ENCODE measurements at regions not wholly inside any gene's neighbourhood (a gene's known extent, or its start where the extent isn't known, plus 50 kb on each side); places are given as distances from the start of the nearest gene placed in this dataset.

DNA sequence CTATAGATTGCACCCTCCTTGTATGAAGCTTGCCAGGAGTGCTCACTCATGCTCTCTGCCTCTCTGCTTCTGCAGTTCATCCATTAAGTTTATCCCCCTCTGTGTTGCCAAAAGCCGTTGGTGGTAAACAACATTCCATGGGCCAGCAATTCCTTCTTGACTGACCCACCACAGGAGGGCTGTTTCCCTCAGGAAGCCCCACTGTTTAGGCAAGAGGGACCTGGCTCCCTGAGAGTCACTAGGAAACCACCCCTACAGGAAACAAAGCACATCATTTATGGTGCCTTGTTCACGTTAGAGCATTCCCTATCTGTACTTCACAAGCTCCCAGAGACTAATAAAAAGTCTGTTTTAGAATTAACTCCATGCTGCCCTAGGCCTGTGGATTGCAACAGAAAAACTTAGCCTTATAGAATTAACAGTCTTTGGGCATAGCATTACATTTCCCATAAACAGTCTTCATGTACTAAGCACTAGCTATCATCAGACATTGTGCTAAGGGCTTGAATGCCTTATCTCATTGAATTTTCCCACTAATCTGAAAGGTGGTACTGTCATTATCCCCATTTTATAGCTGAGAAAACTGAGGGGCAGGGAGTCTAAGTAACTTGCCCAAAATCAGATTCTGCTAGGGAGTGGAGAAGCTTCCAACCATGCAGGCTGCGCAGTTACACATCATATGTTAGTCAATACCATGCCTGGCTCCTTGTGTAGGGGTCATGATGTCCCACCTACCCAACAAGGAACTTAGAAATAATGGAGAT, 149.9 kb downstream of the SHQ1 start:
- no peak for DNase-seq

DNA sequence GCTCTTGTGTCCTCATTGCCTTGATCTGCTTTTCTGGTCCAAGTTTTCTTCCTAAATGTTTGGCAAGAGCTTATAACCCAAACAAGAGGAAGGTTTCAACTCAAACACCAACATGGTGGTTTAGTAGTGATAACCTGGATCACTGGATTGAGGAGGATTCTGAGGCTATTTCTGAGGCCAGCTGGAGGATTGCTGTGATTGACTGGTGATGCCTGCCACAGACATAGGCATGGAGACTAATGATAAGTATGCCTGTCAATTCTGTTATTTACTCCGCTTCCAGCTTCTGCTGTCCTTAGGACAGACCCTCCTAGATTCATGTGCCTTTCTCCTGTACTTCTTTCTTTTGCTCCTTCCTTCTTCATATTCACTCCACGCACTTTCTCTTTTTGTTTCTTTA, 150.5 kb downstream of the SHQ1 start:
- DNase-seq = no peak

DNA sequence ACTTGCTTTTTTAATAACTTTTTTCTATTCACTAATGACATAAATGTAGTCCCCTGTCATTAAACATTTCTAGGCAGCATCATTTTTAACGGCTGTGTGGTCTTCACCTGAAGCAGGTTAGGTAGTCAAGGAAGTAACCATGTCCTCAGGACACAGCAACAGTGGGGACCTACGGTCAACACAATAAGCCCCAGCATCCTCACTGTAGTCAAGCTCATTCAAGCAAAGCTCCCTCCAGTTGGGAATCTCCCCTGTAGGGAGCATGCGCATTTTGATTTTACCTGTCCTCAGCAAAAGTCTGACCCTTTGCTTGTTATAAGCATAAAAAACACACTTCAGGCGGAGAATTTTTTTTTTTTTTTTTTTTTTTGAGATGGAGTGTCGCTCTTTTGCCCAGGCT, 151.4 kb downstream of the SHQ1 start:
- no peak for DNase-seq

DNA sequence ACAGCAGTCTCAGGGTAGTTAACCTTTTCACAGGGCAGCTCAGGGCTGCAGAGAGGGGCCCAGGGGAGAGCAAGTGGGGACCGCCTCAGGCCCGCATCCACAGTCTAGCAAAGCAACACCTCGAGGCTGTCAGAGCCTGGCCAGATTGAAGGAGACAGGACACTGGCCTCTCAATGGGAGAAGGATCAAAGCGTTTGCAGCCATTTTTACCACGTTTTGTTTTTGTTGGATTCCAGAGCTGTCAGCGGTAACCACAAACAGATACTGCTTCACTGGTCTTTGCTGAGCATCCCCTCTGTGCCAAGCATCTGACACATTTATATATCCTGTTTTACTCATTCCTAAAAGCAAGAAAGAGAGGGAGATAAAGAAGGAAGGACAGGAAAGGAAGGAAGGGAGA, 153.8 kb downstream of the SHQ1 start:
- DNase-seq = no peak

DNA sequence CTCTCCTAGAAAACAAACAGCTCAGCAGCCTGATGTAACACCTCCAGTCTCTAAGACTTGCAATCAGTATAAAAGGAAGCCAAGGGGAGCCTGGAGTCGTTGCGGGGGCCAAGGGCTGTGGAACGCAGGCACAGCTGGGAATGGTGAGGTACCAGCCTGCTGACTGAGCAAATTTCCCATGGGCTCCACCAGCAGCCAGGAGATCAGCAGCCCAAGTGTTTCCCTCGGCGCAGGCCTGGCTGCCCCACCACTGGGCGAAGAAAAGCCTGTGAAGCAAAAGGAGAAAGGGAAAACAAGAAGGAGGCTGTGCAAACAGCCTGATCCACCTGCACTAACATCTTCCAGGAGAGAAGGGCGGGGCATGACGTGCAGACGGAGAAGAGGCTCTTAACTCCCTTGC, 155.3 kb downstream of the SHQ1 start:
- no peak for DNase-seq

DNA sequence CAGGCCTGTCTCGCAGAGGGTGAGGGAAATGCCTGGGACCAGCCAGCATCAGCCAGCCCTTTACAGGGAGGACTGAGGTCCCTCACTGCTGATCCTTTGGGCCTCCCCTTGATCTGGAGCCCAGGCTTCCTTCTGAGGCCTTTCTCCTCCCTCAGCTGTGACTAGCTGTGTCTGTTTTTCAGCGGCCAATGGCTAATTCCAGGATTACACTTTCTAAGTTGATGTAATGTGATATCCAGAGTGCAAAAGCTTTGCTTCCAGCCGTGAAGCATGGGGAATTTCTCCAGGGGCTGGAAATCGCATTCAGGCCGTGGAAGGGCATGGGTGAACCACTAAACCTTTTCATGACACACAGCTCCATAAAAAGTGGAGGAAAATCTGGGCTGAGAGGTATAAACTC, 157.6 kb downstream of the SHQ1 start:
- DNase-seq = no peak

DNA sequence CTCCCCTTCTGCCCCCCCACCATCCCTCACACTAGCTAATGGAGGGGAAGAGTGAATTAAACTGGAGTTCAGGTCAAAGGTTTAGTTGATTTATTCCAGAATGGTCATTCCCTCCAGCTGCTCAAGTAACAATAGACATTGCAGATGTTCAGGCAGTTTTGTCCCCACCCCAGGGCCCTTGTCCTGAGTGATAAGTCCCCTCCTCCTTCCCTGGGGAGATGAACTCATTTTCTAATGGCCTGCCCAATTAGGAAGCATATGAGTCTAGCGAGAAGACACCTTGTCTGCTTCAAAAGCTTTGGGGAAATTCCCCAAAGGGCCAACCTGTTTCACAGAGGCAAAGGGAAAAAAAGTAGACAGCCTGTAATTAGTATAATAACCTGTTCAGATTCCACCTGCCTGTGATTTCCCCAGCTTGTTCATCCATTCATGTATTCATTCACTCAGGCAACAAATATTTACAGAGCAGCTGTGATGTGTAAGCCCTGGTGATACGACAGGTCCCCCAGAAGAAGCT, 165.3 kb downstream of the SHQ1 start:
- DNase-seq = peak in 1 of 2 experiments; percentile 8

DNA sequence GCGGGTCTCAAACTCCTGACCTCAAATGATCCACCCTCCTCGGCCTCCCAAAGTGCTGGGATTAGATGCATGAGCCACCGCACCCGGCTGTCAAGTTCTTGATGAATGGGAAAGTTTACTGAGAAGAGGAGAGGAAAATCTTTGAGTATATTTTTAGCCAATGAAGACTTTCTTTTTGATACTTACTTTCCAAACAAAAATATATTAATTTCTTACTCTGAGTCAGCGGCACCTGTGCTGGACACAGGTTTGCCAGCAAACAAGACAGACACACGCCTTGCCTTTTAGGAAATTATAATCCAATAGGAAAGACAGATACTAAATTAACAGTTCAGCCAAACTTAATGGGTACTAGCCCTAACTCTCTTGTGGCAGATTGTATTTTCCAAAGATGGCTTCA, 166.6 kb downstream of the SHQ1 start:
- DNase-seq = no peak

DNA sequence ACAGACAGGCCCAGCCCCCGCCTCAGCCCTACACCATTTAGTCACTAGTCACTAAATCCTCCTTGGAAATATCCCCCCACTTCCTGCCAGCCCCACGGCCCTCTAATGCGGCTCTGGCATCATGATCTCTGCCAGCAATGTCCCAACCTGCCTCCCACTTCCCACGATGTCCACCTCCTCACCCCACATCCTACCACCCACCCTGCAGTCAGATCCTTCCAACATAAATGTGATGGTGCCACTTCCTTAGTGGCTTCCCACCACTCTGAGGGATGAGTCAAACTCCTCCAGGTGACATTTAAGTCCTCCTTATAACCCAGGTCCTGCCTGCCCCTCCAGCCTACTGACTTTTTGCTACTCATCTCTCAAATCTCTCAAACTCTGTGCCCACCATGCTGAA, 167.5 kb downstream of the SHQ1 start:
- DNase-seq = no peak

DNA sequence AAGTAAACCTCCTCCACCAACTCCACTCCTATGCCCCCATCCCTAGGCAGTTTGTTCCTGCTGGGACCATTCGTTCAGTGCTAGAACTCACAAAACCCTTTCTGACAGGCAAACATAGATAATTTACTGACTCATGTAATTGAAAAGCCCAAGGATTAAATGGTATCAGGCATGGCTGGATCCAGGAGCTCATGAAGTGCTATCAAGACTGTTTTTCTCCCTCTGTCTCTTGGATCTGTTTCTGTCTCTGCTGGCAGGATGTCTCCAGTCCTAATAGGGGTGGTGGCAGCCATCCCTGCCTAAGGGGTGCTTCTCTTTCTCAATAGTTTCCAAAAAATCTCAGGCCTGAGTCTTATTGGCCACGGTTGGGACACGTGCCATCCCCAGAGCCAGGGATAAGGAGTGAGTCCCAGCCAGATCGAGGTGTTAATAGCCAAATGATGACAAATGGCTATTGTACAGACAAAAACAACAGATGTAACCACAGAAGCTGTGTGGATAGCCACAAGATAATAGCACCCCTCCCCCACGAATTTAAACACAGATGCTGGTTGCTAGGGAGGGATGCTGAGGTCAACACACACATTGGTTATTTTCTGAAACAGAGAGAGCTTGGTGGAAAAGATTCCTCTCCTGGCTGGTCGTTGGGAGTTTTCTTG, 168.6 kb downstream of the SHQ1 start:
- DNase-seq = peak; percentile 84 to 85

DNA sequence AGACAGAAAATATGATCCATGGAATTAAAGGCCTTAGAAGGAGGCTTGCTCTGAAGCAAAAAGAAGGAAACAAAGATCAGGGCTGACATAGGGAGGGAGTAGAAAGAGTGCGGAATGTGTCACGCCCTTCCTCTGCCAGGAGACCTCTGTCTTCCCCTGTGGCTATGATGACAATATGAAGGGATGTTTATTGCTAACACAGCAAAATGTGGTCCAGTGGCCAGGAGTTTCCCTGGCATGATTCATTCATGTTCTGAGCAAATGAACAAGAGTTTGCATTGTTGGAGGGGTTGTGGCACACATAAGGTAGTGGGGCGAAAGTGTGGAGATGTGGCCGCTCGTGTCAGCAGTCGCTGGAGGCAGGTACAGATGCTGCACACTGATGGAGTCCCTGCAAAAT, 169.4 kb downstream of the SHQ1 start:
- DNase-seq = no peak

DNA sequence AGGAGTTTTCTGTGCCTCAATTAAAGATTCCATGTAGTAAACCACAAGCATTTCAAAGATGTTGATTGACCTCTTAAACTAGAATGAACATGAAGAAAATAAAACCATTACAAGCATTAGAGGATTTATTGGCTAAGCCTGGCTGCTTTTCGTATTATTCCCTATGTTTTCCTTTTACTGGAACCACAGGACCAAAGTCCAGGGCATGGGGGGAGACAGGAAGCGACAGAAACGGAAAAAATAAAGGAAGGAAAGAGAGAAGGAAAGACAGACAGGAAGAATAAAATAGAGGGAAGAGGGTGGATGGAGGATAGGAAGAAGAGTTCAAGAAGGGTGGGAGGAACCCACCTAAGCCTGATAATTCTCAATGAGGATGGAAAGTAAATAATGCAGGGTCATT, 169.9 kb downstream of the SHQ1 start:
- DNase-seq = no peak

DNA sequence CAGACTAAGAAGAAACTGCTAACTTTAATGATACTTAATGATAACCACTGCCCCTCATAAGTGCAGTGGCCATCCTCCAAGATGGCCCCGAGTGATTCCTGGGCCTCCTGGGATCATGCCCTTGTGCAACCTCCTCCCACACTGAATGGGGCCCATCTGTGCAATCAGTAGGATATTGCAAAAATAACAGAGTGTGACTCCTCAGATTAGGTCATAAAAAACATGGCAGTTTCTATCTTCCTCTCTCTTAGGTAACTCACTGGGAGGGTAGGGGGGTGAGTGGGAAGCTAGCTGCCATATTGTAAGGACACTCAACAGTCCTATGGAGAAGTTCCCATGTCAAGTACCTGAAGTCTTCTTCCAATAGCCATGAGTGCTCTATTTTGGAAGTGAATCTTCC, 173.0 kb downstream of the SHQ1 start:
- DNase-seq = no peak

DNA sequence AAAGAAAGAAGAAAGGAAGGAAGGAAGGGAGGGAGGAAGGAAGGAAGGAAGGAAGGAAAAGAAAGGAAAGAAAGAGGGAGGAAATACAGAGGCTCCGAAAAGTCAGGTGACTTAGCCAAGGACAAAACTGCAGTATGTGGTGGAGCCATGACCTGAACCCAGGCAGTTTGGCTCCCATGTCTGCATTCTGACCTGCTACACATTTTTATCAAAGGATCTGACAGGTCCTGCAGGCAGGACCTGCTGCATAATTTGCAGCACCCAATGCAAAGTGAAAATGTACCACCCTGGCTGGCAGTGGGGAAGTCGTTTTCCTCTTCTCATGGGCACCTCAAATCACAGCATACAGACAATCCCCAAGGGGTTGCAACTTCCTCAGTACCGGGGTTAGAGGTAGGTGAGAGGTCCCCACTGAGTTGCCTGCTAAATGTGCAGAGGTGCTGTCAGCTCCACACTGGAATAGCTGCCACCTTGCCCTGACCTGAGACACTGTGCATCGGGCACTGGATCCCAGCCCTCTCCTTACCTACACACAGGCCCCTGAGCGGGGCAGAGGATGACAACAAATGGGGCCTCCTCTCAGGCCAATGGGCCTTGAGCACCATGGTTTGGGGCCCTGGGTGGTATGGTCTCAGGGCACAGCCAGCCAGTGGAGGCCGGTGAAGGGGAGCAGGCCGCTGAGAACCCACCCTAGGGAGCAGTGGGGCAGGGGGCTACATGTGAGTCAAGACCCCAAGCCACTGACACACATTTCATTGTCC, 175.1 kb downstream of the SHQ1 start:
- DNase-seq = no peak

DNA sequence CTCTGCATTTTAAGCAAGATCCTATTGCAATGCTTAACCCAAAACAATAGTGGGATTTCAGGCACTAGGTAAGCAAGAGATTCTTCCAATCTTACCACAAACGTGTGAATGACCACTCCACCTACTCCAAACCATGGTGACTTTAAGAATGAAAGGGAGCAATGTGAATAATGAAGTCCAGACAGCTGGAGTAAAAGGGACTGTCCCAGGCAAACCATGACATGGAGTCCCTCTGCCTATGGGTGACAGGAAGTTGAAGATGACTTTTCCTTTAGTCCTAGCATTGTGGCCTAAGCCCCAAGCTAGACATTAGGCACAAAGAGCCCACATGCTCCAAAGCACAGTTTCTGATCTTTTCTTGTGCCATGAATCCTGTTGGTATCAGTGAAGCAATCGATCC, 179.0 kb downstream of the SHQ1 start:
- DNase-seq = no peak

DNA sequence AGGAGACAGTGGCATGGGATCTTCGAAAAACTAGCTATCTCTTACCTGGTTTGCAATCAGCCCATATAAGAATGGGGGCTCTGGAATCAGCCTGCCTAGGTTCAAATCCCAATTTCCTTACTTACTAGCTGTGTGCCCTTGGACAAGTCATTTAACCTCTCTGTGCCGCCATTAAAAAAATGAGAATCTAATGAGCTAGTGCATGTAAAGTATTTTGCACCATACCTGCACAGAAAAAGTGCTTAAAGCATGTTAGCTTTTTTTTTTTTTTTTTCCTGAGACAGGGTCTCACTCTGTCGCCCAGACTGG, 181.8 kb downstream of the SHQ1 start:
- DNase-seq = no peak

DNA sequence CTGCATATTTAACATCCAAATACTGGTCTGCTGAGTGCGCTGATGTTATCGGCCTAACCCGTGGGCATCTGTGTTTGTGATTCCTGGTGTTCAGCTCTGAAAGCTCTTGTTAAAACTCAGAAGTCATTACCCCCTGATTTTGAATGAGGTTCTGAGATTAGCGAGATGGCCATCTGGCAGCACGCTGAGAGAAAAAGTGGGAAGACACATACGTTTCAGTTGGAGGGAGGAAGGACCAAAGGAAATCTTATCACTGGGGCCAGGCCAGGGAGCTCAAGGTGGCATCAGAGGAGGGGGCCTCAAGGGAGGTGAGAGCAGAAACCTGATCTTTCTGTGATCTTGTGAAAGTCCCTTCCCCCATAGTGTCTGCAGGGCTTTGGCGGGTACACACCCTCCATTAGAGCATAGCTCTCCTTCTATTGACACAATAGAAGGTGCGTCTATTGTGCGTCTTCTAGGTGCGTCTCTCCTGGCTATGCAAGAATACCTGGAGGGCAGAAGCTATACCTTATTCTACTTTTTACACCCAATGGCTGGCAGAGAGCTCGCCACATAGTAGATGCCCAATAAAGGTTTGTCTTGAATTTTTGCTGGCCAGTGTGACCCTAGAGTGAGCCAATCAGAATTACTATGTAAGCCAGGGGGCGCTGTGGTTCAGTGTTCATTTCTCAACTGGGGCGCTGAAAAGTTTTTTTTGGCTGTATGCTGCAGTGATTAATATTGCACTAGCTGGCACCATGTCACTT, 182.4 kb downstream of the SHQ1 start:
- no peak for DNase-seq

DNA sequence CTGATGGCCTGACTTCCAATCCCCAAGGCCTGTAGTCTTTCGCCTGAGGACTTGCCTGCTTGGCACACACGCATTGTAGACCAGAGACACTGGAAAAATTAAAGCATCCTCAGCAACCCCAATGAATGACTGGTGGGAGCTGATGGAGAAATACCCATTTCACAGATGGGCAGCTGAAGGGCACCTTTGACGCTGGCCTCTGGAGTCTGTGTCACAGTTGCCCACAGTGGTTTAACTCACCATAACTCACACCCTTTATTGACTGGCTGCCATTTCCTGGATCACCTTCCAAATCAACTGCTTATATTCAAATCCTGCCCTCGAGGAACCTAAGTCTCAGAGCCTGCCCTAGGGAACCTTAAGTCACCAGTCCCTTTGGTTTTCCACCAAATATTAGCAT, 183.1 kb downstream of the SHQ1 start:
- DNase-seq = no peak

DNA sequence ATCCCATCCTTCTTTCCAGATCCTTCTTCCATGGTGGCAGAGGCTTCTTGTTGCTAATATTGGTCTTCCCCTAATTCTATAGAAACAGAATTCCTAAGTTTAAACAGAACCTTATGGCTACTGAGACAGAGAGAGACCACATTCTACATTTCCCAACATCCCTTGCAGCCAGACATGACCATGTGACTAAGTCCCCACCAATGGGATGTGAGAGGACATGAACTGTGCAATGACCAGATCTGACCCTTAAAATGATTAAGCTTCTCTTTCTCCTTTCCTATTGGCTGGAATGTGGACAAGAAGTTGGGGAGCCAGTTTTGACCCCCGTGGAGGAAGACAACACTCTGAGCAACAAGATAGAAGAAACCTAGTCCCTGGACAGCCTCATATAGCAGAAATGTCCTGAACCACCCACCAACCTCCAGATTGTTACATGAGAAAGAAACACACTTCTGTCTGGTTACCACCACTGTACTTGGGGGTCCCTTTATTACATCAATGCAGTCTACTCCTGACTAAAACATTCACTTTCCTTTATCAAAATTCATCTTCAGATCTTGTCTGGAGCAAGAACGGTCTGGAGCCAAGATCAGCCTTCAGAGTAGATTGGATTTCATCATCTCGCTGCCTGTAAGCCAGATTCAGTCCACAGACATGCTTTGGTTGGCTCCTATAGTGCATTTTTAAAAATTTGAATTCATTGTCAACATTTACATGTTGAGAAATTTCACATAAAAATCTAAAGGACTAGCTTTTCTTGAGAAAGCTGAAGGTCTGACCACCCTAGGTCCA, 183.9 kb downstream of the SHQ1 start:
- no peak for DNase-seq

DNA sequence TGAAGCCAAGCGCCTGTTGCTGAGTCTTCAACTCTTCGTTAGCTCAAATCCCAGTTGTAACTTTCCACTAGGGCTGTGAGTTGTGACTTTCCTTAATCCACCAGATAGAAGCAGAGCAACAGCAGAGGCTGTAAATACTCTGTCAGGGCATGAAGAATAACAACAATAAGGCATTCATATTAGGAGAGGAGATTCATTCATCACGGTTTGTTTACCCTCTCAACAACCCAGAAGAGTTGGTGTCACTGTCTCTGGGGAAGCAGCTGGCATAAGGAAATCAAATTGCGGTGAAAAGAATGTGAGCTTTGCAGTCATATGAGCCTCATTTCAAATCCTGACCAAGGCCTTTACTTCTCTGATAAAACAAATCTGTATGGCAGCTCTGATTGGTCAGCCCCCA, 184.8 kb downstream of the SHQ1 start:
- DNase-seq = peak; percentile 58 to 70

DNA sequence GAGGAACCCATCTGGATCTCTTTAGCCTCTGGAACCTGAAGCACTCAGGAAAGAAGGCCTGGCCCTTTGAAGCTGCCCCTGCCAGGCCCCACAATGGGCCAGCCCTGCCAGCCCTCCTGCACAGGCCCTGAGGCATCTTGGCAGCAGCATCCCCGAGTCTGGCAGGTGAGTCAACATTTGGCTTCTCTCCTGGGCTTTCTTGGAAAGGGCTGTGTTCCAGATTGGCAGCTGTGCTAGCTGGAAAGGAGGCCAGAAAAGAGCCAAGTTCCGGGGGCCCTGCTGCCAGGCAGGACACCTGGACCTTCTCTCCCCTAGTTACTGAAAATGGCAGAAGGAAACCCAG, 187.2 kb downstream of the SHQ1 start:
- peak; percentile 54 to 68 for DNase-seq

DNA sequence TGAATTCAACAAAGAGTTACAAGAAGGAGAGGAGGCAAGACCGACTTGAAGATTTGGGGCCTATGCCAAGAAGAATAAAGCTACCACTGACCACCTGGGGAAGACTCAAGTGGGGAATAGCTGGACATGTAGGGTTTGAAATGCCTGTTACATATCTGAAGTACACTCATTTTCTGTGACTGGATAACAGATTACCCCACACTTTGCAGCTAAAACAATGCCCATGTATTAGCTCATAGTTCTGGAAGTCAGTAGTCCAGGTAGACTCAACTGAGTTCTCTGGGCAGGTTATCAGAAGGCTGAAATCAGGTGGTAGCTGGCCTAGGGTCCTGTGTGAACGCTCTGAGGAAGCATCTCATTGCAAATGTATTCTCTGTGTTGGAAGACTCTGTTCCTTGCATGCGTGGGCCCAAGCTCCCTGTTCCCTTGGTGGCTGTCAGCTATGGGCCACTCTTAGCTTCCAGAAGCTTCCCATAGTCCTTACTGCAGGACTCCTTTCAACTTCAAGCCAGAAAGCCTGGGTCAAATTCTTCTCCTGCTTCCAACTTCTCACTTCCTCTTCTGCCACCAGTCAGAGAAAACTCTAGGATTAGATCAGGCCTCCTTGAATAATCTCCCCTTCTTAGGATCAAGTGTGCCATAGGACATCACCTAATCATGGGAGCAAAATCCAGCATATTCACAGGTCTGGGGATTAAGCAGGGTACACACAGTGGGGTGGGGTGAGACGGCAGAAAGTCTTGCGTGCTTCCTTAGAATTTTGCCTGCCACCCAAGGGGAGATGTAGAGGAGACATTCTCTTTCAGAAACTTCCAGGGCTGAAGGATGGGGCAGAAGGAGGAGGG, 187.8 kb downstream of the SHQ1 start:
- no peak for DNase-seq

All from SHP77 (cell line).